HepG2 (cell line): ENCODE measurements at regions not wholly inside any gene's neighbourhood (a gene's known extent, or its start where the extent isn't known, plus 50 kb on each side); places are given as distances from the start of the nearest gene placed in this dataset.
"Not testable (repeated sequence)": the region's sequence is repeated elsewhere in the genome, so short reads cannot be mapped to it uniquely, and the experiment has no call there.

Source experiments
- ATAC-seq: fragments of 200-7000 bp; cut with Tn5 transposase; 3 replicates; pipeline ENCODE4 v1.9.1; 2020; ENCODE audit warnings: mild to moderate bottlenecking, moderate library complexity
- BruUV-seq: library from RNA; stranded (reverse); fragments of 400-500 nt; replicated peaks from 2 replicates; lab custom pipeline; 2021; lab: Mats Ljungman, UMichigan
- CTCF ChIA-PET: fragments of 300-600 bp; formaldehyde crosslinking; extraction: SDS; loops from one replicate; lab custom pipeline; 2021; ENCODE audit warnings: low total read pairs, inconsistent platforms, low intra/inter-chr PET ratio; lab: Yijun Ruan, JAX
- POLR2A ChIA-PET: fragments of 350-600 bp; sonication (Branson Sonifier 250); formaldehyde crosslinking; loops from one replicate; lab custom pipeline; 2020; ENCODE audit warnings: antibody characterized with exemption, inconsistent platforms; lab: Yijun Ruan, JAX
- DNase-seq: peaks from one replicate; pipeline ENCODE4 v3.0.0-alpha.2; 2015; ENCODE audit warnings: low spot score
- FAIRE-seq: peaks from 3 replicates; lab custom pipeline; 2011; peaks lifted over from hg19 to GRCh38; lab: Jason Lieb, UNC
- H2AFZ ChIP-seq: one replicate; pipeline ENCODE4 v1.6.1; 2011; ENCODE audit warnings: low read length, inconsistent platforms
- H3K27ac ChIP-seq: fragments of 300-600 bp; 3 replicates; pipeline ENCODE4 v1.8.0; 2011; ENCODE audit warnings: mixed run types, mild to moderate bottlenecking, mixed read lengths, low read length, inconsistent platforms; ENCODE audit not compliant: insufficient read depth; ENCODE audit errors: extremely low read length
- H3K27me3 ChIP-seq, 2 experiments: fragments of 200-600 bp in 1 of 2; 2 replicates in 1 of 2; 3 replicates in 1 of 2; pipeline versions ENCODE4 v1.6.0 to v1.8.0; 2011; ENCODE audit warnings: low read length in 2 of 2, mild to moderate bottlenecking in 2 of 2, moderate library complexity in 2 of 2, inconsistent platforms in 1 of 2; ENCODE audit not compliant: insufficient read depth in 2 of 2, control insufficient read depth in 1 of 2
- H3K36me3 ChIP-seq, 2 experiments: fragments of 200-600 bp in 1 of 2; replicated peaks in 1 of 2; 2 replicates in 1 of 2; 3 replicates in 1 of 2; pipeline versions ENCODE4 v1.5.1 to v1.8.0; 2011; ENCODE audit warnings: low read length in 2 of 2, inconsistent platforms in 1 of 2; ENCODE audit not compliant: insufficient read depth in 2 of 2, control insufficient read depth in 1 of 2
- H3K4me1 ChIP-seq: 2 replicates; pipeline ENCODE4 v1.5.1; 2012; ENCODE audit warnings: low read length, inconsistent platforms; ENCODE audit not compliant: insufficient read depth
- H3K4me2 ChIP-seq: 2 replicates; pipeline ENCODE4 v1.6.0; 2011; ENCODE audit warnings: low read depth, low read length, inconsistent platforms
- H3K4me3 ChIP-seq, 3 experiments: fragments of 200-600 bp in 1 of 3; sonication (generic), shearing (Covaris generic) in 1 of 3; replicated peaks in 1 of 3; 2 replicates each; pipeline ENCODE4 v1.5.1; 2011 to 2016; ENCODE audit warnings: low read length in 3 of 3, inconsistent platforms in 2 of 3, low read depth in 2 of 3, mild to moderate bottlenecking in 2 of 3, control low read depth in 1 of 3, mixed read lengths in 1 of 3; ENCODE audit not compliant: insufficient read depth in 1 of 3
- H3K79me2 ChIP-seq: one replicate; pipeline ENCODE4 v1.6.1; 2011; ENCODE audit warnings: low read length, inconsistent platforms; ENCODE audit not compliant: insufficient read depth
- H3K9ac ChIP-seq: 2 replicates; pipeline ENCODE4 v1.6.0; 2011; ENCODE audit warnings: mild to moderate bottlenecking, low read depth, low read length, inconsistent platforms; ENCODE audit not compliant: insufficient read depth
- H3K9me3 ChIP-seq: 2 replicates; pipeline ENCODE4 v1.5.1; 2012; ENCODE audit warnings: mild to moderate bottlenecking, low read length
- H4K20me1 ChIP-seq: 2 replicates; pipeline ENCODE4 v1.6.0; 2011; ENCODE audit warnings: inconsistent platforms, mild to moderate bottlenecking, low read length, moderate library complexity; ENCODE audit not compliant: insufficient read depth
- ATF4 ChIP-seq, 2 experiments: fragments of 450-650 bp in 1 of 2; sonication (generic) in 1 of 2; formaldehyde crosslinking; IDR thresholded peaks; 2 replicates each; pipeline versions ENCODE4 v1.5.0 to v1.8.0; 2020 to 2022; ENCODE audit warnings: mild to moderate bottlenecking in 1 of 2, missing genetic modification reagents in 1 of 2
- BCL6 ChIP-seq: IDR thresholded peaks from 2 replicates; pipeline ENCODE4 v1.6.1; 2016; ENCODE audit warnings: missing genetic modification reagents, missing compliant biosample characterization
- ELF3 ChIP-seq: IDR thresholded peaks from 2 replicates; pipeline ENCODE4 v1.6.1; 2016; ENCODE audit warnings: missing genetic modification reagents, missing compliant biosample characterization
- FOXA1 ChIP-seq, 2 experiments: fragments of 450-650 bp in 1 of 2; sonication (generic) in 1 of 2; formaldehyde crosslinking in 1 of 2; IDR thresholded peaks; 2 replicates each; pipeline versions ENCODE4 v1.4.0 to v1.6.1; 2016 to 2020; ENCODE audit warnings: missing genetic modification reagents in 1 of 2
- FOXJ3 ChIP-seq: sonication (generic); formaldehyde crosslinking; IDR thresholded peaks from 2 replicates; pipeline ENCODE4 v1.4.0; 2020; ENCODE audit warnings: missing genetic modification reagents, mild to moderate bottlenecking, borderline replicate concordance
- FOXP1 ChIP-seq, 2 experiments: fragments of 450-650 bp in 1 of 2; IDR thresholded peaks; 2 replicates each; pipeline ENCODE4 v1.6.1; 2017 to 2018; ENCODE audit warnings: antibody characterized with exemption in 1 of 2
- GATAD2A ChIP-seq: IDR thresholded peaks from 2 replicates; pipeline ENCODE4 v1.6.1; 2016
- GFI1 ChIP-seq: sonication (generic); formaldehyde crosslinking; IDR thresholded peaks from 2 replicates; pipeline ENCODE4 v1.5.0; 2020; ENCODE audit warnings: missing genetic modification reagents, mild to moderate bottlenecking, borderline replicate concordance
- HNF4A ChIP-seq: sonication (generic); formaldehyde crosslinking; IDR thresholded peaks from 2 replicates; pipeline ENCODE4 v1.4.0; 2020; ENCODE audit warnings: missing genetic modification reagents
- ISL2 ChIP-seq: sonication (generic); formaldehyde crosslinking; IDR thresholded peaks from 2 replicates; pipeline ENCODE4 v1.5.0; 2020; ENCODE audit warnings: missing genetic modification reagents
- NR2F6 ChIP-seq, 2 experiments: IDR thresholded peaks; 2 replicates each; pipeline ENCODE4 v1.6.1; 2016; ENCODE audit warnings: antibody characterized with exemption in 1 of 2, mild to moderate bottlenecking in 1 of 2
- ONECUT2 ChIP-seq: sonication (generic); formaldehyde crosslinking; IDR thresholded peaks from 2 replicates; pipeline ENCODE4 v1.4.0; 2020; ENCODE audit warnings: missing genetic modification reagents
- POGZ ChIP-seq: sonication (generic); formaldehyde crosslinking; IDR thresholded peaks from 2 replicates; pipeline ENCODE4 v1.4.0; 2020; ENCODE audit warnings: mild to moderate bottlenecking, missing genetic modification reagents
- PPARG ChIP-seq: conservative IDR thresholded peaks from 2 replicates; pipeline ENCODE4 v1.6.1; 2016; ENCODE audit warnings: missing biosample characterization, missing genetic modification reagents
- RCOR2 ChIP-seq: IDR thresholded peaks from 2 replicates; pipeline ENCODE4 v1.6.1; 2016; ENCODE audit warnings: missing biosample characterization, missing genetic modification reagents
- SOX13 ChIP-seq, 3 experiments: fragments of 450-650 bp in 1 of 3; sonication (generic) in 1 of 3; formaldehyde crosslinking in 1 of 3; IDR thresholded peaks in 2 of 3; conservative IDR thresholded peaks in 1 of 3; 2 replicates each; pipeline versions ENCODE4 v1.5.0 to v1.6.1; 2016 to 2020; ENCODE audit warnings: antibody characterized with exemption in 1 of 3, mild to moderate bottlenecking in 1 of 3, missing compliant biosample characterization in 1 of 3, missing genetic modification reagents in 1 of 3, moderate library complexity in 1 of 3
- SOX6 ChIP-seq, 2 experiments: fragments of 450-650 bp in 1 of 2; sonication (generic) in 1 of 2; formaldehyde crosslinking in 1 of 2; IDR thresholded peaks; 2 replicates each; pipeline versions ENCODE4 v1.4.0 to v1.6.1; 2017 to 2020; ENCODE audit warnings: antibody characterized with exemption in 1 of 2, mild to moderate bottlenecking in 1 of 2, missing genetic modification reagents in 1 of 2
- ZGPAT ChIP-seq: IDR thresholded peaks from 2 replicates; pipeline ENCODE4 v1.6.1; 2016; ENCODE audit warnings: mild to moderate bottlenecking
- ZNF362 ChIP-seq: sonication (generic); formaldehyde crosslinking; IDR thresholded peaks from 2 replicates; pipeline ENCODE4 v1.4.0; 2020; ENCODE audit warnings: missing genetic modification reagents, mild to moderate bottlenecking, borderline replicate concordance
- in situ Hi-C: cut with HindIII; loops from 2 replicates; pipeline ENCODE4 v1.10.0; 2017; ENCODE audit warnings: low pct_unique_long_range_greater_than_20kb; ENCODE audit not compliant: extremely low pct_ligation_motif_present
- intact Hi-C: fragments of 100-400 bp; cut with micrococcal nuclease; formaldehyde crosslinking; loops from one replicate; pipeline ENCODE4 v1.10.0; 2022; ENCODE audit not compliant: unreplicated experiment

- H3K27ac ChIP-seq; BruUV-seq; POLR2A ChIA-PET; in situ Hi-C loops; ATAC-seq; H3K4me2 ChIP-seq; CTCF ChIA-PET; FAIRE-seq; H2AFZ ChIP-seq; H3K27me3 ChIP-seq; H3K79me2 ChIP-seq; H3K36me3 ChIP-seq; H4K20me1 ChIP-seq; H3K9ac ChIP-seq; H3K4me3 ChIP-seq; intact Hi-C loops; TF ChIP-seq FOXA1, FOXP1, SOX6, SOX13 (IDR thresholded peaks at IDR 0.05): not testable (repeated sequence)
- H3K4me1 ChIP-seq: peaks cover 34% of the 10 kb centered on the region
- H3K9me3 ChIP-seq: peaks cover 14% of the 10 kb centered on the region
- peak; percentile 71 for DNase-seq
- TF ChIP-seq FOXA1 (CRISPR knock-in tag; IDR thresholded peaks at IDR 0.05) (peak; percentile 48; the same call in 1 of the 2 replicates), ISL2 (peak; percentile 88), FOXP1 (CRISPR knock-in tag; IDR thresholded peaks at IDR 0.05) (peak; percentile 65; the same call in 1 of the 2 replicates), HNF4A (peak; percentile 63), ONECUT2 (peak; percentile 69; the same call in 1 of the 2 replicates), SOX6 (CRISPR knock-in tag; IDR thresholded peaks at IDR 0.05) (peak; percentile 85), BCL6 (CRISPR knock-in tag) (peak; percentile 54; the same call in 1 of the 2 replicates), RCOR2 (CRISPR knock-in tag) (peak; percentile 62; the same call in 1 of the 2 replicates), SOX13 (CRISPR knock-in tag; conservative IDR thresholded peaks at IDR 0.05 in 1 of 2, IDR thresholded peaks at IDR 0.05 in 1 of 2) (peak in 1 of 2 experiments; percentile 86; a peak in 2 of 4 replicates), ZNF362 (CRISPR knock-in tag) (peak; percentile 48; the same call in 1 of the 2 replicates), PPARG (CRISPR knock-in tag) (peak; percentile 59; the same call in 1 of the 2 replicates), FOXJ3 (CRISPR knock-in tag) (peak; percentile 72; the same call in 1 of the 2 replicates), GFI1 (CRISPR knock-in tag) (0 out of 2 replicates have a peak, but pooled peaks have one; percentile 23), ZGPAT (CRISPR knock-in tag) (0 out of 2 replicates have a peak, but pooled peaks have one; percentile 43), ELF3 (CRISPR knock-in tag) (0 out of 2 replicates have a peak, but pooled peaks have one; percentile 26), ATF4 (CRISPR knock-in tag; IDR thresholded peaks at IDR 0.05) (peak in 1 of 2 experiments; percentile 71; a peak in 2 of 4 replicates), POGZ (peak; percentile 67), NR2F6 (IDR thresholded peaks at IDR 0.05) (peak; percentile 77), NR2F6 (CRISPR knock-in tag; IDR thresholded peaks at IDR 0.05) (peak; percentile 75), GATAD2A (CRISPR knock-in tag) (peak; percentile 78)
Observed at GRCh38 chr5:96307047-96307446, 126.0 kb downstream of the PCSK1 start.
